ENCODE measurements at regions not wholly inside any gene's neighbourhood (a gene's known extent, or its start where the extent isn't known, plus 50 kb on each side); places are given as distances from the start of the nearest gene placed in this dataset.

- no peak overlapping the region for H2AFZ ChIP-seq (ENCODE audit: low read length)
Observed at GRCh38 chr6:164807125-164807524, 502.3 kb downstream of the C6orf118 start.

GRCh38 chr6:164795056-164795815 is 514.2 kb downstream of the C6orf118 start:
- Histone ChIP-seq H3K36me3 (ENCODE audit: insufficient read depth, low read length) (no peaks in the 10 kb centered on the region), H3K4me3 (ENCODE audit: low read length, poor library complexity, severe bottlenecking) (no peak overlapping the region), H2AFZ (ENCODE audit: low read length) (no peak overlapping the region), H3K9me2 (replicated peaks; ENCODE audit: low read depth, low read length) (no peaks in the 10 kb centered on the region), H3K4me1 (ENCODE audit: insufficient read depth, low read length, poor library complexity, severe bottlenecking) (no peaks in the 10 kb centered on the region), H3K79me2 (ENCODE audit: insufficient read depth, low read length) (no peaks in the 10 kb centered on the region), H3K4me2 (ENCODE audit: low read depth, low read length, poor library complexity, severe bottlenecking) (no peak overlapping the region), H3K9ac (ENCODE audit: low read depth, low read length, poor library complexity, severe bottlenecking) (no peak overlapping the region), H3K9me3 (ENCODE audit: insufficient read depth, low read depth, low read length) (no peaks in the 10 kb centered on the region; the same call in 1 of the 2 replicates), H3K27me3 (ENCODE audit: insufficient read depth, low read length, poor library complexity, severe bottlenecking) (no peaks in the 10 kb centered on the region), H3F3A (ENCODE audit: low read depth) (no peaks in the 10 kb centered on the region), H4K20me1 (ENCODE audit: insufficient read depth, low read length, poor library complexity, severe bottlenecking) (no peaks in the 10 kb centered on the region)
- TF ChIP-seq CTCF (conservative IDR thresholded peaks at IDR 0.05; ENCODE audit: low read length), result no peak

More at GRCh38 chr6:164807125-164807524, 502.3 kb downstream of the C6orf118 start:
- H3K9ac ChIP-seq (ENCODE audit: low read depth, low read length, poor library complexity, severe bottlenecking), result no peak overlapping the region
- H3K4me3 ChIP-seq (ENCODE audit: low read length, poor library complexity, severe bottlenecking), result no peak overlapping the region
- H3F3A ChIP-seq (ENCODE audit: low read depth), result no peaks in the 10 kb centered on the region
- H3K4me1 ChIP-seq (ENCODE audit: insufficient read depth, low read length, poor library complexity, severe bottlenecking), result no peaks in the 10 kb centered on the region
- H3K9me2 ChIP-seq (replicated peaks; ENCODE audit: low read depth, low read length), result no peaks in the 10 kb centered on the region
- H3K36me3 ChIP-seq (ENCODE audit: insufficient read depth, low read length), result no peaks in the 10 kb centered on the region
- H3K79me2 ChIP-seq (ENCODE audit: insufficient read depth, low read length), result no peaks in the 10 kb centered on the region
- H4K20me1 ChIP-seq (ENCODE audit: insufficient read depth, low read length, poor library complexity, severe bottlenecking), result no peaks in the 10 kb centered on the region
- H3K27me3 ChIP-seq (ENCODE audit: insufficient read depth, low read length, poor library complexity, severe bottlenecking), result no peaks in the 10 kb centered on the region
- no peaks in the 10 kb centered on the region; the same call in 1 of the 2 replicates for H3K9me3 ChIP-seq (ENCODE audit: insufficient read depth, low read depth, low read length)
- no peak for TF ChIP-seq CTCF (conservative IDR thresholded peaks at IDR 0.05; ENCODE audit: low read length)
- no peak for TF ChIP-seq EZH2phosphoT487 (IDR thresholded peaks at IDR 0.05; ENCODE audit: borderline replicate concordance)
- no peak overlapping the region for H3K4me2 ChIP-seq (ENCODE audit: low read depth, low read length, poor library complexity, severe bottlenecking)

GRCh38 chr6:164792666-164793065 is 516.7 kb downstream of the C6orf118 start:
- no peaks in the 10 kb centered on the region; the same call in 1 of the 2 replicates for H3K9me3 ChIP-seq (ENCODE audit: insufficient read depth, low read depth, low read length)
- no peak overlapping the region for H3K4me2 ChIP-seq (ENCODE audit: low read depth, low read length, poor library complexity, severe bottlenecking)
- no peak for TF ChIP-seq CTCF (conservative IDR thresholded peaks at IDR 0.05; ENCODE audit: low read length)
- no peak for TF ChIP-seq EZH2phosphoT487 (IDR thresholded peaks at IDR 0.05; ENCODE audit: borderline replicate concordance)
- H3K79me2 ChIP-seq (ENCODE audit: insufficient read depth, low read length), result no peaks in the 10 kb centered on the region
- H3K9ac ChIP-seq (ENCODE audit: low read depth, low read length, poor library complexity, severe bottlenecking), result no peak overlapping the region
- H3K4me3 ChIP-seq (ENCODE audit: low read length, poor library complexity, severe bottlenecking), result no peak overlapping the region
- no peak overlapping the region for H2AFZ ChIP-seq (ENCODE audit: low read length)
- no peaks in the 10 kb centered on the region for H3K4me1 ChIP-seq (ENCODE audit: insufficient read depth, low read length, poor library complexity, severe bottlenecking)
- no peaks in the 10 kb centered on the region for H3K36me3 ChIP-seq (ENCODE audit: insufficient read depth, low read length)
- H3K9me2 ChIP-seq (replicated peaks; ENCODE audit: low read depth, low read length), result no peaks in the 10 kb centered on the region
- H3K27me3 ChIP-seq (ENCODE audit: insufficient read depth, low read length, poor library complexity, severe bottlenecking), result no peaks in the 10 kb centered on the region
- no peaks in the 10 kb centered on the region for H3F3A ChIP-seq (ENCODE audit: low read depth)
- H4K20me1 ChIP-seq (ENCODE audit: insufficient read depth, low read length, poor library complexity, severe bottlenecking), result no peaks in the 10 kb centered on the region
